GM12878 (cell line): ENCODE measurements at regions not wholly inside any gene's neighbourhood (a gene's known extent, or its start where the extent isn't known, plus 50 kb on each side); places are given as distances from the start of the nearest gene placed in this dataset.

Experiments used
- ATAC-seq: fragments of 200-7000 bp; cut with Tn5 transposase; 3 replicates; pipeline ENCODE4 v1.9.1; 2020; ENCODE audit warnings: mild to moderate bottlenecking, moderate library complexity
- BruUV-seq: library from RNA; stranded (reverse); fragments of 400-500 nt; replicated peaks from 2 replicates; lab custom pipeline; 2021; lab: Mats Ljungman, UMichigan
- CTCF ChIA-PET: fragments of 300-600 bp; sonication (Branson Sonifier 250); formaldehyde crosslinking; extraction: SDS; loops from one replicate; lab custom pipeline; 2021; ENCODE audit warnings: inconsistent platforms; lab: Yijun Ruan, JAX
- POLR2A ChIA-PET: fragments of 350-600 bp; formaldehyde crosslinking; extraction: SDS; loops from one replicate; lab custom pipeline; 2021; ENCODE audit warnings: inconsistent platforms; lab: Charles Lee
- RAD21 ChIA-PET: fragments of 300-600 bp; sonication (Branson Sonifier 250); formaldehyde crosslinking; loops from one replicate; lab custom pipeline; 2023; ENCODE audit warnings: antibody characterized with exemption; ENCODE audit not compliant: unreplicated experiment; lab: Charles Lee
- SMC1A ChIA-PET: fragments of 300-600 bp; sonication (Branson Sonifier 250); formaldehyde crosslinking; loops from one replicate; lab custom pipeline; 2023; ENCODE audit not compliant: unreplicated experiment, uncharacterized antibody; lab: Charles Lee
- DNase-seq: peaks from one replicate; pipeline ENCODE4 v3.0.0-alpha.2; 2011; ENCODE audit warnings: low read depth, low spot score
- FAIRE-seq: peaks from 3 replicates; lab custom pipeline; 2011; peaks lifted over from hg19 to GRCh38; lab: Jason Lieb, UNC
- H2AFZ ChIP-seq: 2 replicates; pipeline ENCODE4 v1.6.0; 2011; ENCODE audit warnings: low read depth, low read length, control low read depth; ENCODE audit not compliant: control insufficient read depth
- H3K27ac ChIP-seq: 2 replicates; pipeline ENCODE4 v1.5.1; 2011; ENCODE audit warnings: control low read depth; ENCODE audit not compliant: control insufficient read depth, insufficient read depth
- H3K27me3 ChIP-seq, 2 experiments: replicated peaks in 1 of 2; 2 replicates each; pipeline versions ENCODE4 v1.6.0 to v1.6.1; 2011; ENCODE audit warnings: low read length in 1 of 2; ENCODE audit not compliant: control insufficient read depth in 2 of 2, insufficient read depth in 2 of 2
- H3K36me3 ChIP-seq, 2 experiments: 2 replicates each; pipeline ENCODE4 v1.5.1; 2011; ENCODE audit warnings: low read length in 1 of 2; ENCODE audit not compliant: control insufficient read depth in 2 of 2, insufficient read depth in 2 of 2
- H3K4me1 ChIP-seq: 2 replicates; pipeline ENCODE4 v1.6.1; 2011; ENCODE audit warnings: mild to moderate bottlenecking, low read length, moderate library complexity, mixed read lengths; ENCODE audit not compliant: control insufficient read depth, insufficient read depth
- H3K4me2 ChIP-seq: 2 replicates; pipeline ENCODE4 v1.6.0; 2011; ENCODE audit warnings: control low read depth; ENCODE audit not compliant: control insufficient read depth, insufficient read depth
- H3K4me3 ChIP-seq: fragments of 200-600 bp; sonication (generic); 2 replicates; pipeline ENCODE4 v1.5.1; 2016
- H3K79me2 ChIP-seq: 2 replicates; pipeline ENCODE4 v1.6.0; 2011; ENCODE audit warnings: low read length; ENCODE audit not compliant: control insufficient read depth, insufficient read depth
- H3K9ac ChIP-seq: 2 replicates; pipeline ENCODE4 v1.8.0; 2011; ENCODE audit warnings: low read length, control low read depth, mixed read lengths; ENCODE audit not compliant: control insufficient read depth, insufficient read depth
- H3K9me3 ChIP-seq: replicated peaks from 3 replicates; pipeline ENCODE4 v1.5.1; 2011; ENCODE audit warnings: mild to moderate bottlenecking, low read length; ENCODE audit not compliant: control insufficient read depth, insufficient read depth
- H4K20me1 ChIP-seq: 2 replicates; pipeline ENCODE4 v1.6.0; 2011; ENCODE audit not compliant: control insufficient read depth, insufficient read depth
- CREB1 ChIP-seq: IDR thresholded peaks from 2 replicates; pipeline ENCODE4 v1.6.1; 2012; ENCODE audit warnings: low read depth, mild to moderate bottlenecking, inconsistent platforms
- HDGF ChIP-seq: fragments of 450-650 bp; IDR thresholded peaks from 2 replicates; pipeline ENCODE4 v1.6.1; 2016; ENCODE audit warnings: antibody characterized with exemption
- IRF4 ChIP-seq: IDR thresholded peaks from 2 replicates; pipeline ENCODE4 v1.6.1; 2011; ENCODE audit warnings: low read depth, low read length
- TARDBP ChIP-seq: IDR thresholded peaks from 2 replicates; pipeline ENCODE4 v1.6.1; 2016; ENCODE audit warnings: borderline replicate concordance
- TCF3 ChIP-seq: IDR thresholded peaks from 2 replicates; pipeline ENCODE4 v1.6.1; 2012; ENCODE audit warnings: low read depth, mild to moderate bottlenecking, low read length, borderline replicate concordance; ENCODE audit not compliant: insufficient read depth
- ZBTB11 ChIP-seq: fragments of 450-650 bp; formaldehyde crosslinking; IDR thresholded peaks from 2 replicates; pipeline ENCODE4 v1.5.0; 2022; ENCODE audit warnings: mild to moderate bottlenecking, missing genetic modification characterization
- ZNF217 ChIP-seq: fragments of 450-650 bp; IDR thresholded peaks from 2 replicates; pipeline ENCODE4 v1.6.1; 2017; ENCODE audit warnings: antibody characterized with exemption, mild to moderate bottlenecking
- ZNF592 ChIP-seq: fragments of 450-650 bp; IDR thresholded peaks from 2 replicates; pipeline ENCODE4 v1.6.1; 2017; ENCODE audit warnings: mild to moderate bottlenecking, moderate library complexity
- ZSCAN29 ChIP-seq: fragments of 450-650 bp; IDR thresholded peaks from 2 replicates; pipeline ENCODE4 v1.6.1; 2017; ENCODE audit warnings: mild to moderate bottlenecking, moderate library complexity
- WGBS: methylation state at CpG from one replicate; pipeline ENCODE4 v1.1.6; 2016; ENCODE audit warnings: low lambda C conversion rate; ENCODE audit not compliant: insufficient replicate concordance, insufficient coverage; ENCODE audit errors: missing lambda C conversion rate; 5-methylcytosine and 5-hydroxymethylcytosine counted together
- in situ Hi-C: fragments of 300-500 bp; cut with MboI; formaldehyde crosslinking; loops from 9 replicates; pipeline ENCODE4 v1.14.3; 2018; ENCODE audit warnings: mixed read lengths
- intact Hi-C: fragments of 100-400 bp; cut with micrococcal nuclease; formaldehyde crosslinking; loops from one replicate; pipeline ENCODE4 v1.14.2; 2022; ENCODE audit not compliant: unreplicated experiment
- TF ChIP-seq, protein P1 (sequence below): IDR thresholded peaks from 2 replicates; pipeline ENCODE4 v1.6.1; 2011; ENCODE audit warnings: borderline replicate concordance, low read depth, mild to moderate bottlenecking, moderate library complexity, mixed read lengths, low read length; ENCODE audit not compliant: insufficient read depth; ENCODE audit errors: extremely low read length

- no peak for TF ChIP-seq IRF4
- no peak for TF ChIP-seq ZBTB11 (CRISPR knock-in tag)
- TF ChIP-seq, all 136 proteins: peak for 0
Measured at GRCh38 chr12:92044435-92044834, 101.2 kb downstream of the BTG1 start (continued).

DNA sequence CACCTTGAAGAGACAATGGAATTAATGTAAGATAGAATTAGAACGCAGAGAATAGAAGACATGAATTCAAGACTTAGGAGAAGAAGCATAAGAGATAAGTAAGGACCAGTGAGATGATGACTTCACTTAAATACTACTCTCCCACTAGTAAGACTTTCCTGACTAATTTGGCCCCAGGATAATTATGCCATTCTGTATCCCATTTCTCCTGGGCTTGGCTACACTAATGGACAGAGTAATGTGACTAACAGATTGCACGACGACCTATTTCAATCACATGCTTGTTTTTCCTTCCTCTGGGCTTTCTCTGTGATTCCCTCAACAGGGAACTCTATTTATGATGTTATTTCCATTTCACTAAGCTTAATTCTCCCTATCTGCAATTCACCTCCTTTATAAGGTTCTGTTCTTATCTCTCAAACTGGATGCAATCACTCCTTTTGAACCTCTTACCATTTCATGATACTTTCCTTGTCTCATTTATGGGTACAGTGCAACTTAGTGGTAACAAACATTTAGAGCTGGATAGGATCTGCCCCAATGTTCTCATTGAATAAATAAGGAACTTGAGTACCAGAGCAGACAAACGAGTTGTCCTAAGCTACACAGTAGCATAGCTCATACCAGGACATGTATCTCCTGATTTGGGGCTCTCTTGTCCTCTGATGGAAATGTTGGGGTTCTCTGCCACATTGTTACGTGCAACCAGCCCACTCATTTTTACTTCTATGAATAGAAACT is 102.7 kb downstream of the BTG1 start:
- POLR2A ChIA-PET = interaction anchor here (0.7 to 2.0 kb wide), 7 partner anchors 12 to 447 kb away, joined by 3 to 5 read pairs (median 5); no protein-coding TSS in a partner anchor
- H3K4me3 ChIP-seq = no peak overlapping the region
- ATAC-seq (no peak), FAIRE-seq (no peak), DNase-seq (no peak)
- H3K79me2 ChIP-seq = no peaks in the 10 kb centered on the region
- no TSS peak for BruUV-seq
- intact Hi-C loops (no loop called here), in situ Hi-C loops (no loop called here)
- CTCF ChIA-PET = interaction anchor here (0.8 to 3.3 kb wide), 6 partner anchors 11 to 232 kb away, joined by 3 to 12 read pairs (median 4); no protein-coding TSS in a partner anchor
- no peaks in the 10 kb centered on the region for H3K36me3 ChIP-seq
- no peak for TF ChIP-seq TARDBP
- no peak for TF ChIP-seq ZNF217
- no peak for TF ChIP-seq ZSCAN29
- no peak for TF ChIP-seq HDGF
- TF ChIP-seq ZNF592 = no peak
- TF ChIP-seq, protein P1, sequence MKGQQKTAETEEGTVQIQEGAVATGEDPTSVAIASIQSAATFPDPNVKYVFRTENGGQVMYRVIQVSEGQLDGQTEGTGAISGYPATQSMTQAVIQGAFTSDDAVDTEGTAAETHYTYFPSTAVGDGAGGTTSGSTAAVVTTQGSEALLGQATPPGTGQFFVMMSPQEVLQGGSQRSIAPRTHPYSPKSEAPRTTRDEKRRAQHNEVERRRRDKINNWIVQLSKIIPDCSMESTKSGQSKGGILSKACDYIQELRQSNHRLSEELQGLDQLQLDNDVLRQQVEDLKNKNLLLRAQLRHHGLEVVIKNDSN = no peak
- no peak for TF ChIP-seq CREB1
- TF ChIP-seq TCF3 = no peak
- no peak overlapping the region for H3K27ac ChIP-seq
- SMC1A ChIA-PET = interaction anchor here (0.8 to 3.8 kb wide), 21 partner anchors 10 to 526 kb away, joined by 3 to 12 read pairs (median 4); no protein-coding TSS in a partner anchor
- H2AFZ ChIP-seq = no peak overlapping the region
- 91% methylated on average over 5 of the region's 5 CpGs for WGBS
- H3K27me3 ChIP-seq = no peaks in the 10 kb centered on the region
- H3K4me1 ChIP-seq = peaks cover 17% of the 10 kb centered on the region
- H3K4me2 ChIP-seq = no peak overlapping the region
- RAD21 ChIA-PET = interaction anchor here (0.7 to 4.9 kb wide), 11 partner anchors 9 to 521 kb away, joined by 3 to 28 read pairs (median 3); no protein-coding TSS in a partner anchor
- H3K9me3 ChIP-seq = no peaks in the 10 kb centered on the region
- no peak overlapping the region for H3K9ac ChIP-seq
- no peaks in the 10 kb centered on the region for H4K20me1 ChIP-seq
